DND-41 (cell line): ENCODE measurements at regions not wholly inside any gene's neighbourhood (a gene's known extent, or its start where the extent isn't known, plus 50 kb on each side); places are given as distances from the start of the nearest gene placed in this dataset.
"Not testable (repeated sequence)": the region's sequence is repeated elsewhere in the genome, so short reads cannot be mapped to it uniquely, and the experiment has no call there.

Experiments used
- EZH2 ChIP-seq: IDR thresholded peaks from 3 replicates; pipeline ENCODE4 v1.6.1; 2012; ENCODE audit warnings: borderline replicate concordance, low read depth, mild to moderate bottlenecking, moderate library complexity, low read length, inconsistent platforms; ENCODE audit not compliant: severe bottlenecking
- TF ChIP-seq, protein P1 (sequence below): IDR thresholded peaks from 2 replicates; pipeline ENCODE4 v1.5.1; 2012; ENCODE audit warnings: borderline replicate concordance, low read length, moderate library complexity, mild to moderate bottlenecking; ENCODE audit not compliant: poor library complexity, severe bottlenecking; ENCODE audit errors: extremely low read depth

GRCh38 chr9:38500171-38500570 lies 75.9 kb upstream of the IGFBPL1 start:
- TF ChIP-seq, protein P1, sequence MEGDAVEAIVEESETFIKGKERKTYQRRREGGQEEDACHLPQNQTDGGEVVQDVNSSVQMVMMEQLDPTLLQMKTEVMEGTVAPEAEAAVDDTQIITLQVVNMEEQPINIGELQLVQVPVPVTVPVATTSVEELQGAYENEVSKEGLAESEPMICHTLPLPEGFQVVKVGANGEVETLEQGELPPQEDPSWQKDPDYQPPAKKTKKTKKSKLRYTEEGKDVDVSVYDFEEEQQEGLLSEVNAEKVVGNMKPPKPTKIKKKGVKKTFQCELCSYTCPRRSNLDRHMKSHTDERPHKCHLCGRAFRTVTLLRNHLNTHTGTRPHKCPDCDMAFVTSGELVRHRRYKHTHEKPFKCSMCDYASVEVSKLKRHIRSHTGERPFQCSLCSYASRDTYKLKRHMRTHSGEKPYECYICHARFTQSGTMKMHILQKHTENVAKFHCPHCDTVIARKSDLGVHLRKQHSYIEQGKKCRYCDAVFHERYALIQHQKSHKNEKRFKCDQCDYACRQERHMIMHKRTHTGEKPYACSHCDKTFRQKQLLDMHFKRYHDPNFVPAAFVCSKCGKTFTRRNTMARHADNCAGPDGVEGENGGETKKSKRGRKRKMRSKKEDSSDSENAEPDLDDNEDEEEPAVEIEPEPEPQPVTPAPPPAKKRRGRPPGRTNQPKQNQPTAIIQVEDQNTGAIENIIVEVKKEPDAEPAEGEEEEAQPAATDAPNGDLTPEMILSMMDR, result not testable (repeated sequence)
- TF ChIP-seq EZH2, result not testable (repeated sequence)
